HG03039 (cell line): ENCODE measurements at regions not wholly inside any gene's neighbourhood (a gene's known extent, or its start where the extent isn't known, plus 50 kb on each side); places are given as distances from the start of the nearest gene placed in this dataset.

Source experiments
- ATAC-seq: cut with Tn5 transposase; IDR thresholded peaks from one replicate; pipeline ENCODE4 v1.9.1; 2021; ENCODE audit warnings: mild to moderate bottlenecking, moderate library complexity; ENCODE audit not compliant: unreplicated experiment

DNA sequence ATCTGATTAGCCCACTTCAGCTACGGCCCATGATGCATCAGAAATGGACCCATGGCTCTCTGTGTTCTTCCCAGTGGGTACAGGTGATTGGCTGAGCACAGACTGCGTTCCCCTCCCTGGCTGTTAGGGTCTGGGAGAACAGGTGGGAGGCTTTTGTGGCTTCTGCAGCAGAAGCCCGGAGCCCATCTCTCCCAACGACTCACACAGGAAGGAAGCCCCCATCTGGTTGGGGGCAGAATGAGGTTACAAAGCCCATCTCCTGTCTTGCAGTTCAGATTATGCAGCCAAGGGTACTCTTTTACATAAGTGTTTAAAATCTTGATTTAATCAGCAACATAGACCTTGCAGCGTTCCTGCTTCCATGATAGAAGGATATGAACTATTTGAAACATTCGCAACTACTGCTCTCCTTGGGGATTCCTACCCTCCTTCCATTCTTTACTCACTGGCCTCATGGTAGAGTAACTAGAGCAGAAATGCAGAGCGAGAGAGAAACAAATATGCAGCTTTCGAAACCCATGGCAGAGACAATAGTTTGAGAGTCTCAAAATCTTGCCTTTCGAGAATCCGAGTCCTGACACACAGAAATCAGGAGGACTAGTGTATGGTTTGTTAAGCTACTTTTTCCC lies 291.3 kb downstream of the TLE3 start:
- ATAC-seq, result no peak

DNA sequence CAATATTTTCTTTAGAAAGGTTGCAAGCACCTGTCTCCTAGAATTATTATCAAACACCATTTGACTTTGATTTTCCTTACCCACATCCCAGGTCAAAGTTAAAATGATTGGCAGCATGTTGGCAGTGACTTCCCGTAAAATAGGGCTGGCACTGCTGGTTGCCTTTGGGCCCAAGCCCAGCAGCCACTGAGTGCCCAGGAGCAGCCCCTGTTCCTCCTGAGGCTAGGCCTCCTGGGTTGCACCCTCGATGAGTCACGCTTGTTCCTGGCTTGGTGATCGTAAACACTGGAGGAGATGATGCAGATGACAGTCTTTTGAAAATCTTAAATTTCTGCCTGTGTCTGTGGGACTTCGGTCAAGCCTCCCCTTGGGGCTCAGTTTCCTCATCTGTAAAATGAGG lies 290.0 kb downstream of the TLE3 start:
- ATAC-seq, result no peak

DNA sequence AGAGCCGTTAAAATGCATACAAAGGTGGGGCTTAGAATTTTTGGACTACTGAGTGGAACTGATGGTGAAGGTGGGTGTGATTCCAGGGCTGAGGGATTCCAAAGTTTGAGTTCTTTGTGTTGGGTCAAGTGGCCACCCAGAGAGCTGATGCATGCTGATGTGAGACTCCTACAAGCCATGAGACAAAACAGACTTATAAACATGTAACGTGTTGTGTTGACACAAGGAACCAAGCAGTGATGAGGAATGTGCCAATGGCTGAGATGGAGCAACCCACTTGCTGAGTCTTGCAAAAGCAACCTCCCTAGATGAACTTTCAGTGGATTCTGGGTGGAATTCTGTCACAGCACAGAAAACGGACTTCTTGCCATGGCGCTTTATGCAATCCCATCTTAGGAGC lies 289.0 kb downstream of the TLE3 start:
- no peak for ATAC-seq

DNA sequence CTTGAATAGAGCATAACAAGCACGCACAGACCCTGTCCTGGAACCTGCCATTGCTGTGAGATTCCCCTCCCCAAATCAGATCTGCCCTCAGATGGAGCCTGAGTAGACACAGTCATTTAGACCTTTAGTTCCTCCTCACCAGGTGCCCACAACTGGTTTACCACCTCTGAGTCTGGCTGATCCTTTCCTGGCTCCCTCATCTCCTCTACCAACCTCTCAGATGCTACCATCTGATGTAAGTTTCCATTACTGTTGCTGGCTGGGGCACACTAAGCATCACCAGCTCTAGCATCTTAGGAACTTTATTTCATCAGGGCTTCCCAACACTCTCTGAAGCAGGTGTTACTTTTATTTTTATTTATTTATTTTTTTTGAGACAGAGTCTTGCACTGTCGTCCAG lies 288.3 kb downstream of the TLE3 start:
- ATAC-seq, result no peak

DNA sequence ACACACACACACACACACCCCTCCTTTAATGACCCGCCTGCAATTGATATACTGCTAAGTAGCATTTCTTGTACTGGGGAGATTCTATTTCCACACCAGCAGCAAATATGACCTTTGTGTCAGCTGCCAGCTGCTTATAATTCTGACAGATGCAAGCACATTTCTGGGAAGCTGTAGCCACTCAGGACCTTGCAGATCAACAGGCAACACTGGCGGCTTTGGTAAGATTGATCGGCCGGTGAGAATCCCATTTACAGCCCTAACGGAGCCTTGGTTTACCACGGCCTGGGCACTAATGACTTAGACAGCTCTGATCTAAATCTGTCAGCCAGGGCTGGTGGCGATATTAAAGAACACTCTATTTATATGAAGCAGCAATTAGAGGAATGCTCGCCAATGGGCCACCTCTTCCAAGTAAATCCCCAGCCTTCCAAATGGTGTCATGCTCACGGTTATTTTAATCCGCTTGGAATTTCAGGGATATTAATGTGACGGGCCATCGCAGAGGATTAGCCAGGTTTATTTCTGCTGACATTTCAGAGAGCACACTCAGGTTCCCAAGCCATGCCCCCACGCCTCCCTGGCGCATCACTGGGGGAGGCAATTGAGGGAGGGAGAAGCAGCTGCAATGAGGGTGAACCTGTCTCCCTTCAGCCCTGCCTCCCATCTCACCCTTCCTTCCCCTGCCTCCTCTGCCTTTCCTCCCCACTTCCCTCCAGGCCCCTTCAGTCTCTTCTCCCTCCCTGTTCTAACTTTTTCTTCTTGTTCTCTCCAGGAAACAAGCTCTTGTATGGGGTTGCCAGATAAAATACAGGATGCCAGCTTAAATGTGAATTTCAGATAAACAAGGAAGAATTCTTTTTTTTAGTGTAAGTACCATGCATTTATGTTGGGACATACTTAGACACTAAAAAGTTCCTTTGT lies 287.0 kb downstream of the TLE3 start:
- ATAC-seq, result no peak

DNA sequence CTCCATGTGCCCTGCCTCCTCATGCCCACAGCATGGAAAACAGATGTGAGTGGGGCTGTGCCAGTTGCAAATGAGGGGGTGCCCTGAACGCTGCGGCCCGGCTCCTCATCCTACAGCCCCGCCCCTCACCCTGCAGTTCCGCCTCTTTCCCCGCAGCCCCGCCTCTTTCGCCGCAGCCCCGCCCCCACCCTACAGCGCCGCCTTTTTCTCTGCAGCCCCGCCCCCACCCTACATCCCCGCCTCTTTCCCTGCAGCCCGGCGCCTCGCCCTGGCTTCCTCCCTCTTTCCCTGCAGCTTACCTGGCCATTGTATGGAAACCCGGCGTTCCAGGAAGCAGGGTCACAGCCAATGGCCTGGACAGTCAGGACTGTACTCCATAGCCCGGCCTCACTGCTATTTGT lies 284.9 kb downstream of the TLE3 start:
- no peak for ATAC-seq

DNA sequence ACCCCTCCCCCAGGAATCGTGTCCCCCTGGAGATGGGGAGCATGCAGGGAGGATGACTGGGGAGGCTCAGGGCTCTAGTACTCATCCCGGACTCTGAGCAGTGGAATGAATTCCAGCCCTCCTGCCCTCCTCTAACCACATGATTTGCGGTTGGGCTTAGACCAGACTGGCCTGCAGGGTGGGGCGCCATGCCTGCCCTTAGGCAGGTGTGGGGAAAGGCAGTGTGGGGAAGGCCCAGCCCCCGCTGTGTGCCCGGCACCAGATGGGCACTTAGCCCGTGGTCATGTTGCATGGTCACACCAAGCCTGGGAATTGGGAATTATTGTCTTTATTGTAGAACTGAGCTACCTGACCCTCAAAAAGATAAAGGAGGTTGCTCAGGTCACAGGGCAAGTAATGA lies 283.8 kb downstream of the TLE3 start:
- ATAC-seq, result no peak

DNA sequence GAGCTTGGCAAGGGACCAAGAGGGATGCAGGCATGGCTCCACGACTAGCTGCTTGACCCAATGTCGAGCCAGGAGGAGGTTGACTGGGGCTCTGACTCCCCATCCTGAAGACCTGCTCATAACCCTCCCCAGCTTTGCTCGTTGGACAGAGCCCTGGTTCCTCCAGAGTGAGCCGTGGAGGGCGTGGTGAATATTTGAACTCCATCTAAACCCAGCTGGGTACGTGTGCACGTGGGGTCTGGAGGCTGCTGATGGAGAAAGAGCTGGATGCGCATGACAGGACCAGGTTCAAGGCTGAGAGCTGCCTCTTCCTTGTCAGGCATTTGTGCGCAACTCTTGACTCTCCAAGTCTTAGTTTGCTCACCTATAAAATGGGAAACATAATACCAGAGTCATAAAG lies 282.8 kb downstream of the TLE3 start:
- ATAC-seq, result no peak

DNA sequence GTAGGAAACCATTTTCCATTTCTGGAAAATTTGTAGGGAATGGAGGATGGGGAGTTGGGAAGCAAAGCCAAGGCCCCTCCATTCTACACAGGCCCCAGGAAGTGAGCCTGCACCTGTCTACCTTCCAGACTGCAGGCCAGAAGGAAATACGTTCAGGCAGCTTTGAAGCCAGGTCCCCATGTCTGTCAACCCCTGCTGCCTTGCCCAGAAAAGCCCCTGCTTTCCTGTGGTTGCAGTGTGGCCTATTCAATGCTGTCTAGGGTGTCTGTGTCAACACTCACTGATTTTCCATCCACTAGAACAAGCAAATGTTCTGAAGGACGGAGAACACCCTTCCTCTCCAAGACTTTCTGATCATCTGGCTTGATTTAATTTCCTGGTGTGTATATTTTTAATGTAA lies 281.9 kb downstream of the TLE3 start:
- no peak for ATAC-seq

DNA sequence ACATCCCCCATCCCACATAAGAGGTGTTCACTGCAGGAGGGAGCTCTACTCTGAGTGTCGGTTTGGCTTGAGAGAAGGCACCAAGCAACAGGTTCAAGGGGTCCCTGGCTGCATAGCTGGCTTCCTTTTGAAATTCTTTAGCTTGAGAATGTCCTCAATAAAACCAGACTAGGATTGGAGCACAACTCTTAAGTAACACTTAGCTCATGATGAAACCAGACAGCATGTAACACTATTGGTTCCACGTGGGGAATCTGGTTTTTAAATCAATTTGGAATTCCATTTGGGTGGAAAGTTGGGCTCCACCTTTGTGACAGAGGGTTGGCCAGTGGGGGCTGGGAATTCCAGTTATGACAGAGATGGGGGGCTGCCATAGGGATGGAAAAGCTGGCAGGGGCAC lies 281.2 kb downstream of the TLE3 start:
- ATAC-seq, result no peak

DNA sequence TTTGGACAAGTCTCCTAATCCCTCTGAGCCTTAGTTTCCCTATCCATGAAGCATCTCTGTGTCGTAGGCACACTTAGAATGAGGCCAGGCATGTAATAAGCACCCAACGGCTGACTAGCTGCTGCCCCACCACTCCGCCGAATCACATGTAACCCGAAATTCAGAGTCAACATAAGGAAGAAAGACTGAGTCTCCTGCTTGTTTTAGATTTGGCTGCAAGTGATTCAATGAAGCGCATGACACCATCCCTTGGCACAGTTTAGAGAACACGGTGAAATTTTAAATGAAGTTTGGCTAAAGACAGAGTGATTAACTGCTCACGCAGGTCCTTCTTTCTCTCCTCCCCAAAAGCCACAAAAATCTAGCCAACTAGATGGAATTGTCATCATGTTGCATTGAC lies 279.2 kb downstream of the TLE3 start:
- ATAC-seq, result no peak

DNA sequence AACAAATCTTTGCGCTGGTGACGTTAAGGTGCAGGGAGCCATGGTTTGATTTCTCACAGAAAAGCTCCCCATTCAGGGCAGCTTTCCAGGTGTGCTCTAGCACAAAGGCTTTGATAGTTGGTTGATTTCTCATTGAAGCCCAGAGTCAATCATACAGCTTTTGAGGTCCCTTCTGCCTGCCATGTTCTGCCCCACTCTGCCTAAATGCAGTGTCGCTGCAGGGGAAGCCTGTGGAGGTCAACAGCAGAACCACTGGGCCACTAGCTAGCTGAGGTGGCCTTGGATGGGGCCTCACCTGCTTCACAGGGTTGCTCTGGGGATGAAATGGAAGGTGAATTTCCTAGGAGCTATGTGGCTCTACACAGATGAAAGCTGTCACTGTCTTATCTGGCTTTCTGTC lies 278.3 kb downstream of the TLE3 start:
- ATAC-seq, result no peak

DNA sequence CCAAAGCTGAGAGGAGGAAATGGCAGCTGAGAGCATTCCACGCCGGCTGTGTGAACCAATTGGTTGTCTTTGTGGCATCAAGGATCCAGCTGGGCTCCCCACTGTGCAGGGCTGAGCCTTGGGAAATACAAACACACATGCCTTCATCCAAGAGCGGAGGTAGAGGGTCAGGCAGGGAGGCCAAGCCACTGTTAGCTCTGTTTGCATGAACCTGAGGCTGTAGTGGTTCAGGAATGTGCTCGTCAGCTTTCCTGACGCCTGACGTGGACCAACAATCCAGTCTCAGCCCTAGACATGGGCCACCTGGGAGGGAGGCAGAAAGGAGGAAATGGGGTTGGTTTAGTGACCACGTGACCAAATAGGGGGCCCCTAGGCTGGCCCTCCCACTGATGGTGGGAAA lies 276.9 kb downstream of the TLE3 start:
- no peak for ATAC-seq

DNA sequence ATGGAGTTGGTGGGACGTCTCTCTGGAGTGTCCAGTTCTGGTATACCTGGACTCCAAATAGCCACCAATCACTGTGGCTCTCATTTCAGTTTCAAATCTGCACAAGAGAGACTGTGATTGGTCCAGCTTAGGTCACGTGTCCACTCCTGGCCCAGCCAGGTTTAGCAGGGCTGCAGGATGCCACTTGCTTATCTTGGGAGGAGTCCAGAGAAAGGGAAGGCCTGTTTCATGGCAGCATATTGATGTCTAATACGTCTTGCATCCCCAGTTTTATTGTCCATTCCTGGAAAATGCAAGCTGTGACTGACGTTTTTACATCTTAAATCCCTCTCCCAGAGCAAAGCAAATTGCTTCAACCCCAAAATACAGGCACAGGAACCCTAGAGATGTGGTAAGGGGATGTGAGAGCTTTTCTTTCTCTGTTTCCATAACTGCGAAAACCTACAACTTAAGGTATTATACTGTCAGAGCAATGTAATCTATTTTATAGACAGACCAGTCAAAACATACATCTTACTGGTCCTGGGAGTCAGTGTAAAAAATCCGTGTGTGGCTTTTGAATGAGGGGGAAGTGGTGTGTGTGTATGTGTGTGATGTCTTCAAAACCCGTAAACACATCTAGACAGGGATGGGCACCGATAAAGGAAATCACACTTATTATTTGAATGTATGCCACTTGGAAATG lies 274.4 kb downstream of the TLE3 start:
- ATAC-seq, result no peak

DNA sequence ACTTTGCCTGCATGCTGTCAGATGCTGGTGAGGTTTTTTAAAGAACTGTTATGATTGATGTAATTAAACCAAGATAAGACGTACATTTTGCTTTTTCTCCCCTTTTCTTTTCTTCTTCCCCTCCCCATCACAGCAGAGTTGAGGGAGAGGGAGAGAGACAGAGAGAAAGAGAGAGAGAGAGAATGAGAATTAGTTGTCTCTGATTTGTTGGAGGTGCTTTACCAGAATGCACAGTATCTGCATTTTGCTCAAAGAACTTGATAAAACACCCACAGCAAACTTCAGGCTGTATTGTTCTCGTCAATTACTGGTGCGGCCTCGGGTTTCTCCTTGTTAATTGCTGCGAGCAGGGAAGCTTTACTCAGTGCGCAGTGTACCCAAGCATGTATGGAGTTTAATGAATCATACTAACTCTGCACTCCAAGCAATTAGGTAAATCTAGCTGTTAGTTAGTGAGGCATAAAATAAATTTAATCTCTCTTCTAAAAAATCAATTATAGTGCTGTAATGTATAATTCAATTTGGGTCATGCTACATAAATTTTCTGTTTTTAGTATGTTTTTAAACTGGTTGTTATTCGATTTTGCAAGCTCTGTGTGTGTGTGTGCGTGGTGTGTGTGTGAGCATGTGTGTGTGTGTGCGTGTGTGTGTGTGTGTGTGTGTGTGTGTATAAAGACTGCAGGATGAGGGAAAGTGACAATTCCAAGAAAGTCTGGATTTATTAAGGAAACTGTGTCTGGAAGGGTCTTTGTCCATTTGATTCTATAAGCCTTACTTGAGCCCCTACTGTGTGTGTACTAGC lies 273.4 kb downstream of the TLE3 start:
- ATAC-seq, result no peak

DNA sequence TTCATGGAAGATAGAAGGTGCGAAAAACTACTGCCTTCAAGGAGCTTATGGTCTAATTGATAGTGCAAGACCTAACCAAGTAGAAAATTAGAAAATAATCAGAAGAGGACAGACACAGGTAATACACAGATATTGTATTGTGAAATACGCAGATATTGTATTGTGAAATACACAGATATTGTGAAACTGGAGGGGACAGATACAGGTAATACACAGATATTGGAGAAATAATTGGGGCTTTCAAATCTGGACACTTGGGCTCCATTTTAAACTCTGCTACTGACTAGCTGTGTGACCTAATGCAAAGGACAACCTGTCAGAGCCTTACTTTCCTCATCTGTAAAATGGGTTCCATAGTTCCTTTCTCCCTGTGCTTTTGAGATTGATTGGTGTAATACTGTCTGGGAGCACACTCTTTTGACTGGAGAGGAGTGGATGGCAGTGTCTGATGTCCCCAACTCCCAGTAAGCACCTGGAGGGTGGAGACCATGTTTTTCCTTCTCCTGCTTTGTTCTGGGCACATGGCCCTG lies 272.8 kb downstream of the TLE3 start:
- ATAC-seq, result no peak

DNA sequence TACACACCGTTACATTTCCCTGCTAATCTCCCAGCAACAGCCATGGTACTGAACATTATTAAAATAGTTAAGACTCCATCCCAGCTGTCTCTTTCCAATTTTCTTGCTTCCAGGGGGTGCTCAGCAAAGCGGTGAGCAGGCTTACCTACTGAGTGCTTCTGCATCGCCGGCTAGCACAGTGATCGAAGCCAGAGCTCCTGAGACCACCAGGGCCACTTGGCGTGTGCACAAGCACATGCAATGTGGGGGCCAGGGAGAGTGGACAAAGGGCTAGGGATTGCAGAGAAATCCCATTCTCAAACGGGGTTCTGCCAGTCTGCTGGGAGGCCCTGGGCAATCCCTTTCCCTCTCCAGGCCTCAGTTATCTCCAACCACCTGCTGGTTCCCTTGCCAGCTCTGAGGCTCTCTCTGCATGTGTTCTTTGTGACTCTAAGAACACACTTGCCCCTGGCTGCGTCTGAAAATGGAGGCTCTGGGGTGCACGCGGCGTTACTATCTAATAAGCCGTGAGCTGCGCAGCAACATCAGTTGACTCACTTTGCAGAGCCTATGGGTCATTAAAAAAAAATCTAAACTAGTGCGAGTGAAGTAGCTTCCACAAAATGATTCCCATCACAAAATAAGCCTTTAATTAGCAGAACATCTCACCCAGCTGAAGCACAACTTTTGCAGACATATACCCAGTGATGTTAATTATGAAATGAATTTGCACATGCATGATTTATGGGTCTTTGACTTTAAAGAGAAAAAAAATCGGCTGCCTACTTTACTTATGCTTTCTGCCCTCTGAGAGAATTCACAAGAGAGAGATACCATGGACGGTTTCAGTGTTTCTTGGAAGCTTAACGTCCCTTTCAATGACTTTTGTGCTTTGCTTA lies 271.5 kb downstream of the TLE3 start:
- no peak for ATAC-seq

DNA sequence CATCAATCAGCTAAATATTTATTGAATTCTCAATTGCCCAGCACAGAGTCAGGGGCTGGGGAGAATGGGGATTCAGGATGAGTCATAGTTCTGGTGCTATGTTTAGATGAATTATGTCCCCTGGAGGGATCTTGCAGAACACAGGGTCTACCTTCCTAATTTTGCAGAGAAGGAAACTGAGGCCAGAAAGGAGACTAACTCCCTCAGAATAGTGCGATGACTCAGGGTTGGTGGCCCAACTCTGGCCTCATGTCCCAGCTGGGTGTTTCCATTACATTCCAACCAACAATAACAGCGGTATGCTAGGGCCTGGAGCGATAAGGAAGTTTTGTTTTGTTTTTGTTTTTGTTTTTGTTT lies 270.9 kb downstream of the TLE3 start:
- no peak for ATAC-seq

DNA sequence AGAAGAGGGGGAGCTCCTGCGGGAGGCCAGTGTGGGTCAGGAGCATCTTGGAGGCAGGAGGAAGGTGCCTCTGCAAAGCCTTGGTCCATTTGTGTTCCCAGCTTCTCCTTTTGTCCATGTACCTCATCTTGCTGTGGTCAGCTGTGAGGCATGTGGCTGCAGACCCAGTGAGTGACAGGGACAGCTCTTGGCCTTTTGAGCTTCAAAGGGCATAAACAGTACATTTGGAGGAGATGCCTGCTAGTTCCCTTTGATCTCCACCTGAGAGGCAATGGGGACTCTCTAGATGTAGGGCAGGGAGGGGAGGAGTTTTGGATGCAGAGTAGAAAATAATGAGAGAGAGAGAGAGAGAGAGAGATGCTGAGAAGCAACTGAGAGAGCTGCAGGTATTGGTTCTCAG lies 270.0 kb downstream of the TLE3 start:
- ATAC-seq, result no peak

DNA sequence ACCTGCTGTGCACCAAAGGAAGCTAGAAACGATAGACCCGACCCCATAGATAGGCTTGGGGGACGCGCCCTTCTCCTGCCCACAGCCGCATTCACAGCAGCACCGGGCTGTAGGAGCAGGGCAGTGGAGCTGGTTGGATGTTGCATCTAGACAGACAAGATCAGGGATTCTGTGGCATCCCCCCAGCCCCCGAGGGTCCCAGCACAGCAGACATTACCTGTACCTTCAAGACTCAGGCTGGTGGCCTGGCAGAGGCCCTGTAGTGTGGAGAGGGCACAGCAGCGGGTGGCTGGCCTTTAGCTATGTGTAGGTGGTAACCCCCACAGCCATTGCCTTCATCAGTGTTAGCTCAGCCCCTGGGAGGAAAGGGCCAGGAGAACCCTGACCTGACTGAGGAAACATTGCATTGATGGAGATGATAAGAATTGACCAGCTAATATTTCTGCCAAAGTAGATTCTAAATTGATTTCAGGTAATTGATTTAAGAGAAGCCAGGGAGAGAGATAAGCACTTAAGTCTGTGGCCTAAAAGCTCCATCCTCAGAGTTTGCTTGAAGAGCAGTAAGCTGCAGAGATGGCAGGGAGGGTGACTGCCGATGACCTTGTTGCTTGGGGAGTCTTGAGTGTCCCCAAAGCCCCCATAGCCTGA lies 269.4 kb downstream of the TLE3 start:
- no peak for ATAC-seq
